HG02588 (cell line): ENCODE measurements at regions not wholly inside any gene's neighbourhood (a gene's known extent, or its start where the extent isn't known, plus 50 kb on each side); places are given as distances from the start of the nearest gene placed in this dataset.
A peak's percentile ranks its signal among the peaks of the same experiment; 100 is the strongest.

ENCODE experiments used
- ATAC-seq: cut with Tn5 transposase; IDR thresholded peaks from one replicate; pipeline ENCODE4 v1.9.1; 2021; ENCODE audit warnings: mild to moderate bottlenecking, moderate library complexity; ENCODE audit not compliant: unreplicated experiment

GRCh38 chr10:14396411-14397048, 65.8 kb upstream of the FRMD4A start:
- no peak for ATAC-seq

GRCh38 chr10:14394179-14394578, 63.5 kb upstream of the FRMD4A start:
- ATAC-seq = no peak

GRCh38 chr10:14391342-14391741, 60.6 kb upstream of the FRMD4A start:
- no peak for ATAC-seq

- ATAC-seq = peak; percentile 90
Measured at GRCh38 chr10:14389981-14390590, 59.4 kb upstream of the FRMD4A start.

GRCh38 chr10:14385596-14386593, 55.2 kb upstream of the FRMD4A start:
- ATAC-seq = no peak

GRCh38 chr10:14384915-14385314, 54.2 kb upstream of the FRMD4A start:
- ATAC-seq = no peak

- no peak for ATAC-seq
Measured at GRCh38 chr10:14384116-14384730, 53.5 kb upstream of the FRMD4A start.

- ATAC-seq = no peak
Measured at GRCh38 chr10:14383266-14383665, 52.5 kb upstream of the FRMD4A start.

GRCh38 chr10:14382531-14382930, 51.8 kb upstream of the FRMD4A start:
- ATAC-seq = no peak

- ATAC-seq = peak; percentile 59
Measured at GRCh38 chr10:14382022-14382421, 51.3 kb upstream of the FRMD4A start.

- ATAC-seq = no peak
Measured at GRCh38 chr10:14381475-14381874, 50.8 kb upstream of the FRMD4A start.

GRCh38 chr10:14380746-14381145, 50.0 kb upstream of the FRMD4A start:
- no peak for ATAC-seq
